IMR-90 (cell line): ENCODE measurements at regions not wholly inside any gene's neighbourhood (a gene's known extent, or its start where the extent isn't known, plus 50 kb on each side); places are given as distances from the start of the nearest gene placed in this dataset.

Experiments used
- ATAC-seq: fragments of 200-7000 bp; cut with Tn5 transposase; 2 replicates; pipeline ENCODE4 v1.9.1; 2020; ENCODE audit warnings: low read depth, mild to moderate bottlenecking, moderate library complexity
- BruUV-seq: library from RNA; stranded (reverse); fragments of 400-500 nt; replicated peaks from 2 replicates; lab custom pipeline; 2021; lab: Mats Ljungman, UMichigan
- CTCF ChIA-PET: fragments of 300-600 bp; formaldehyde crosslinking; extraction: SDS; loops from one replicate; lab custom pipeline; 2021; ENCODE audit warnings: antibody characterized with exemption; lab: Yijun Ruan, JAX
- POLR2A ChIA-PET: fragments of 300-600 bp; sonication (Branson Sonifier 250); formaldehyde crosslinking; loops from one replicate; lab custom pipeline; 2022; ENCODE audit warnings: antibody characterized with exemption; ENCODE audit not compliant: unreplicated experiment; lab: Charles Lee
- DNase-seq: peaks from one replicate; pipeline ENCODE4 v3.0.0; 2013
- H2AFZ ChIP-seq: replicated peaks from 2 replicates; pipeline ENCODE3; 2013; ENCODE audit warnings: low read length, mild to moderate bottlenecking; ENCODE audit not compliant: poor library complexity
- H2AK5ac ChIP-seq: 2 replicates; pipeline ENCODE4 v1.6.1; 2013; ENCODE audit warnings: low read depth, low read length, inconsistent platforms
- H2AK9ac ChIP-seq: replicated peaks from 2 replicates; pipeline ENCODE3; 2013; ENCODE audit warnings: mild to moderate bottlenecking, low read depth, low read length, moderate library complexity; ENCODE audit not compliant: poor library complexity
- H2BK120ac ChIP-seq: 2 replicates; pipeline ENCODE4 v1.6.1; 2013; ENCODE audit warnings: low read depth, low read length, inconsistent platforms
- H2BK15ac ChIP-seq: 3 replicates; pipeline ENCODE4 v1.6.1; 2013; ENCODE audit warnings: low read depth, low read length, inconsistent platforms
- H2BK20ac ChIP-seq: 2 replicates; pipeline ENCODE4 v1.6.1; 2013; ENCODE audit warnings: low read depth, mild to moderate bottlenecking, inconsistent platforms, low read length, moderate library complexity
- H2BK5ac ChIP-seq: 2 replicates; pipeline ENCODE4 v1.6.1; 2013; ENCODE audit warnings: mild to moderate bottlenecking, low read depth, low read length, inconsistent platforms; ENCODE audit not compliant: poor library complexity, severe bottlenecking
- H3K14ac ChIP-seq: replicated peaks from 2 replicates; pipeline ENCODE4 v1.6.1; 2013; ENCODE audit warnings: low read depth, low read length, inconsistent platforms
- H3K18ac ChIP-seq: 2 replicates; pipeline ENCODE4 v1.6.1; 2013; ENCODE audit warnings: low read depth, low read length, control low read depth
- H3K23ac ChIP-seq: 2 replicates; pipeline ENCODE4 v1.6.1; 2013; ENCODE audit warnings: low read depth, low read length, inconsistent platforms
- H3K27ac ChIP-seq: 2 replicates; pipeline ENCODE4 v1.5.1; 2013; ENCODE audit warnings: mild to moderate bottlenecking, control low read depth, low read length; ENCODE audit not compliant: insufficient read depth
- H3K27me3 ChIP-seq: 2 replicates; pipeline ENCODE4 v1.6.1; 2013; ENCODE audit warnings: low read length; ENCODE audit not compliant: control insufficient read depth, insufficient read depth
- H3K36me3 ChIP-seq: 2 replicates; pipeline ENCODE4 v1.6.1; 2013; ENCODE audit warnings: low read length, mixed read lengths; ENCODE audit not compliant: control insufficient read depth, insufficient read depth
- H3K4ac ChIP-seq: 2 replicates; pipeline ENCODE4 v1.6.1; 2013; ENCODE audit warnings: low read depth, low read length, inconsistent platforms
- H3K4me1 ChIP-seq: 2 replicates; pipeline ENCODE4 v1.6.1; 2013; ENCODE audit warnings: low read length, mixed read lengths; ENCODE audit not compliant: control insufficient read depth, insufficient read depth
- H3K4me2 ChIP-seq: 2 replicates; pipeline ENCODE4 v1.6.1; 2013; ENCODE audit warnings: low read depth, mild to moderate bottlenecking, control low read depth, low read length, moderate library complexity
- H3K4me3 ChIP-seq: 2 replicates; pipeline ENCODE4 v1.5.1; 2013; ENCODE audit warnings: low read depth, mild to moderate bottlenecking, control low read depth, low read length, moderate library complexity; ENCODE audit not compliant: insufficient read depth
- H3K56ac ChIP-seq: 2 replicates; pipeline ENCODE4 v1.6.1; 2013; ENCODE audit warnings: low read length, inconsistent platforms; ENCODE audit not compliant: insufficient read depth; ENCODE audit errors: extremely low read depth
- H3K79me1 ChIP-seq, 2 experiments: 2 replicates each; pipeline ENCODE4 v1.6.1; 2013; ENCODE audit warnings: low read length in 2 of 2, inconsistent platforms in 1 of 2, low read depth in 1 of 2
- H3K9ac ChIP-seq: 2 replicates; pipeline ENCODE4 v1.6.1; 2013; ENCODE audit warnings: low read depth, low read length, control low read depth
- H3K9me1 ChIP-seq: 2 replicates; pipeline ENCODE4 v1.6.1; 2013; ENCODE audit warnings: low read length, inconsistent platforms; ENCODE audit not compliant: insufficient read depth
- H3K9me3 ChIP-seq: 2 replicates; pipeline ENCODE4 v1.6.1; 2013; ENCODE audit warnings: low read length; ENCODE audit not compliant: control insufficient read depth, insufficient read depth
- H4K20me1 ChIP-seq: 2 replicates; pipeline ENCODE4 v1.6.1; 2013; ENCODE audit warnings: low read length, inconsistent platforms; ENCODE audit not compliant: insufficient read depth
- H4K5ac ChIP-seq: 2 replicates; pipeline ENCODE4 v1.6.1; 2013; ENCODE audit warnings: mild to moderate bottlenecking, low read depth, low read length, control low read depth
- H4K8ac ChIP-seq, 2 experiments: 2 replicates each; pipeline ENCODE4 v1.6.1; 2013; ENCODE audit warnings: low read depth in 2 of 2, low read length in 2 of 2, control low read depth in 1 of 2, inconsistent platforms in 1 of 2
- H4K91ac ChIP-seq: 2 replicates; pipeline ENCODE4 v1.6.1; 2013; ENCODE audit warnings: low read depth, low read length, inconsistent platforms; ENCODE audit not compliant: insufficient read depth
- BHLHE40 ChIP-seq: fragments of 150-350 bp; IDR thresholded peaks from 2 replicates; pipeline ENCODE4 v1.6.1; 2016; ENCODE audit warnings: mild to moderate bottlenecking, low read depth, low read length
- CHD1 ChIP-seq: IDR thresholded peaks from 2 replicates; pipeline ENCODE4 v1.6.1; 2012; ENCODE audit warnings: low read depth, low read length, improper control_type of control experiment
- WGBS, 2 experiments: methylation state at CpG; one replicate each; pipeline versions ENCODE4 v1.1.5 to v1.1.7; 2013; ENCODE audit warnings: missing lambda C conversion rate in 2 of 2; ENCODE audit not compliant: insufficient read length in 1 of 2; ENCODE audit errors: extremely low coverage in 2 of 2; 5-methylcytosine and 5-hydroxymethylcytosine counted together
- dilution Hi-C: fragments of 300-500 bp; cut with HindIII; formaldehyde crosslinking; loops from one replicate; pipeline ENCODE4 v1.14.3; 2018; ENCODE audit warnings: low sequenced_read_pairs; ENCODE audit not compliant: unreplicated experiment
- in situ Hi-C: fragments of 300-500 bp; cut with MboI; formaldehyde crosslinking; loops from 3 replicates; pipeline ENCODE4 v1.14.3; 2019; ENCODE audit warnings: low sequenced_read_pairs, inconsistent platforms, mixed read lengths
- intact Hi-C: fragments of 100-400 bp; cut with micrococcal nuclease; formaldehyde crosslinking; loops from 2 replicates; pipeline ENCODE4 v1.10.0; 2022

GRCh38 chr10:26946102-26946811 lies 85.5 kb upstream of the ABI1 start:
- ChIA-PET POLR2A (no interaction called here), CTCF (no interaction called here)
- ATAC-seq (peak; percentile 46), DNase-seq (no peak)
- Histone ChIP-seq H3K27me3 (no peaks in the 10 kb centered on the region; the same call in 1 of the 2 replicates), H2AK9ac (no peak overlapping the region), H3K27ac (no peak overlapping the region), H3K4me1 (no peaks in the 10 kb centered on the region; the same call in 1 of the 2 replicates), H2BK20ac (no peak overlapping the region), H3K14ac (no peak overlapping the region), H3K79me1 (no peaks in the 10 kb centered on the region), H4K20me1 (no peaks in the 10 kb centered on the region), H3K4ac (no peak overlapping the region), H2BK120ac (no peak overlapping the region), H3K4me3 (no peak overlapping the region), H3K36me3 (no peaks in the 10 kb centered on the region), H4K8ac (no peak overlapping the region), H3K4me2 (0 out of 2 replicates have a peak overlapping the region, but pooled peaks have one; percentile 16), H3K23ac (no peak overlapping the region), H3K9me1 (no peaks in the 10 kb centered on the region), H4K5ac (no peak overlapping the region), H4K91ac (no peak overlapping the region), H2BK15ac (no peak overlapping the region), H3K18ac (no peak overlapping the region), H3K9ac (no peak overlapping the region), H2AK5ac (no peak overlapping the region), H2AFZ (peak overlapping the region; percentile 58), H3K56ac (no peak overlapping the region), H2BK5ac (no peak overlapping the region), H3K9me3 (peaks cover 3% of the 10 kb centered on the region; the same call in 1 of the 2 replicates)
- dilution Hi-C loops: no loop called here
- in situ Hi-C loops: no loop called here
- intact Hi-C loops: no loop called here
- TF ChIP-seq BHLHE40 (no peak), CHD1 (no peak)
- BruUV-seq: no TSS peak
- 32% methylated on average over 16 of the region's 29 CpGs; no CpG with 5 or more reads in 1 of the 2 experiments for WGBS, 2 experiments
